Stimulated activated CD4-positive, alpha-beta T cell treated with anti-CD3 and anti-CD28 coated beads, Interleukin-4, amount 100 ng/mL, for 24 hours (primary cell): ENCODE measurements at regions not wholly inside any gene's neighbourhood (a gene's known extent, or its start where the extent isn't known, plus 50 kb on each side); places are given as distances from the start of the nearest gene placed in this dataset.
"Not testable (repeated sequence)": the region's sequence is repeated elsewhere in the genome, so short reads cannot be mapped to it uniquely, and the experiment has no call there.

ENCODE experiments used
- DNase-seq: peaks from one replicate; pipeline ENCODE4 v3.0.0-alpha.2; 2020

DNA sequence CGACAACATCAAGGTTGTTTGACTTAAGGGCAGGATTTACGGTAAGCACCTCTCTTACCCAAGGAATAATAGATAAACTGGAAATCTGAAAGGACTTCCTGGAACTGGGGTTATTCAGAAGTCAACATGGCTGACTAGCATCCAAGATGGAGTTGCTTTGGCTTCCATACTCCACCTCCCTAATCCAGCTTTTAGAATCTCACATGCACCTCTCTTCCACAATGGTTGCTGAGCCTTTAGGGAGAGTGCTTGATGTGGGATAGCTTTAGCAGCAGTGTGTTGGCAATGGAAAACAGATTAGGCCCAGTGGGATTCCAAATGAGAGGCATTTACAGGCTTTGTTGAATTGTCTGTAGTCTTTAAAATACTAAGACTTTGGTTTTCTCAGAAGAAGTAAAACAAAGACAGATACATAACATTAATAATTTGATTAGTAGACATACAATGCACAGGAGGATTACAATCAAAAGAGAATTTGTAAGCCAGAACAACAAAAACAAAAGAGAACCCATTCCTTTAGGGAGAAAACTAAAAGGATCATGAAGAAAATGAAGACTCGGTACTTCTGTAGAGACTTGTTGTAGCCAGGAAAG lies 222.0 kb downstream of the HS3ST3B1 start:
- no peak for DNase-seq

DNA sequence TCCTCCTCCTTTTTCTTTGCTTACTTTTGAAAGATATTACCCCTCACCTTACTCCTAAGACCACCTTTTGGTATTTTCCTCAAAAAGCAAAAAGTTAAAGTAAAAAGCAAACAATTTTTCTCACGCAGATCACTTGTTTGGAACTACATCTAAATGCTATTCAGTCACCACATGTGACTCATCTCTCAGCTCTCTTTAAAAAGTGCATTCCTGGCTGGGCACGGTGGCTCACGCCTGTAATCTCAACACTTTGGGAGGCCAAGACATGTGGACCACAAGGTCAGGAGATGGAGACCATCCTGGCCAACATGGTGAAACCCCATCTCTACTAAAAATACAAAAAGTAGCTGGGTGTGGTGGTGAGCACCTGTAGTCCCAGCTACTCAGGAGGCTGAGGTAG lies 218.0 kb downstream of the HS3ST3B1 start:
- not testable (repeated sequence) for DNase-seq

DNA sequence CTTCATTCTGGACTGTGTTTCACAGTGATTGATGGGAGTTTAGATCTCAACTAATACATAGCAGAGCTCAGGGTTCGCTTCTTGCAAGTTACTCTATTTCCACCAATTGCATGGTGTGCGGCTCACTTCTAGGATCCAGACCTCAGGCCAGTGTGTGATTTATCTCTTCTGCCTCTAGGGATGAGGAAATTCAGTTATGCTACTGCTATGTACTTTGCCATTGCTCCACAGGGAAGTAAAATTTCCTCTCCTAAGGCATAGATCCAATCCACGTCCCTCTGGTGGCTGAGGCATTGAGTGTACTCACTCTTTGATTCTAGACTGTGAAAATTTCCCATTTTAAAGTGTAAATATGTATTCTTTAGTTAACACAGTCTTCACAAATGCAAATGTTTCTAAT lies 214.1 kb downstream of the HS3ST3B1 start:
- no peak for DNase-seq

DNA sequence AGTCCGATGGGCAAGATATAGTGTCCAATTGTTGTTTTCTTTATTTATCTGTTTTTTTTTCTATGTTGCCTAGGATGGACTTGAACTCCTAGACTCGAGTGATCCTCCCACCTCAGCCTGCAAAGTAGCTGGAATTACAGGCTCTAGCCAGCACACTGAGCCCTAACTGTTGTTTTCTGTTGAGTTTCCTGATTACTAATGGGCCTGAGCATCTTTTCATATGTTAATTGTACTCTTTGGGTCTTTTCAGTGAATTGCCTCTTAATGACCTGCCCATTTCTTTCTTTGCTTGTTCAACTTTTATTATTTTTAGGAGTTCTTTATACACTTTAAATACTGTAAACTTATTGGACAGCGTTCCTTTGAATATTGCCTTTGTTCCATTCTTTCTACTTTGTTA lies 213.0 kb downstream of the HS3ST3B1 start:
- no peak for DNase-seq

DNA sequence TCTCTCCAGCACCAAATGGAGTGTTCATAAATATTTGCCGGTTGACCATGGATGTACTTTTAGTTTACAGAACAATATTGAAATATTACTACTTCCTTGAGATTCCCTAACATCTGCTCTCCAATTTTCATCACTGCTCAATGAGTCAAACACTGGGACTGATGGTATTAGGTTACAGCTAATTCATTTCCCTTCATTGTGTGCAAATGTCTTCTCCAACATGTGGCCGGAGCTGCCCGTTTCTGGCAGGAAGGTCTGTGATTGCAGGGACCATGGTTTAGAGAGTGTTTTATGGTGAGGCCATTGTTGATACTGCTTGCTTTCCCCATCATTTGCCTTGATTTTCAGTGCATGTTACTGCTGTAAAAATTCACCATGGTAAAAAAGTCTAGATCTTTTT lies 209.3 kb downstream of the HS3ST3B1 start:
- DNase-seq = no peak

DNA sequence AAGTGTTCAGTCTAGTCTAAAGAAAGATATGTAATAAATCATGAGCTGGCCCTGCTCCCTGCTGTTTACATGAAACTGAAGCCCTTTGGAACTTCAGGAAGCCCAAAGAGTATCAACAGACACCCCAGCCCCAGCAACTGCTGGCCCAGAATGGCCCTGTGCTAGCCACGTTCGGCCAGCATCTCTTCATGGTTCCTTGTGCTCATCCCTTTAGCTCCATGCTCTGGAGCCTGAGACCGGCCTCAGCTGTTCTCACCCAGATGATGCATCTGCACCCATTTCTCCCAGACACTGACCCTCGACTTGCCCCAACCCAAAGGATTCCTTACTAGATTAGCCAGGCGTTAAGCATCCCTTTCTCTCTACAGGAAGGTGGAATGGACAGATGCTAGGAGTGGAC lies 207.3 kb downstream of the HS3ST3B1 start:
- no peak for DNase-seq

DNA sequence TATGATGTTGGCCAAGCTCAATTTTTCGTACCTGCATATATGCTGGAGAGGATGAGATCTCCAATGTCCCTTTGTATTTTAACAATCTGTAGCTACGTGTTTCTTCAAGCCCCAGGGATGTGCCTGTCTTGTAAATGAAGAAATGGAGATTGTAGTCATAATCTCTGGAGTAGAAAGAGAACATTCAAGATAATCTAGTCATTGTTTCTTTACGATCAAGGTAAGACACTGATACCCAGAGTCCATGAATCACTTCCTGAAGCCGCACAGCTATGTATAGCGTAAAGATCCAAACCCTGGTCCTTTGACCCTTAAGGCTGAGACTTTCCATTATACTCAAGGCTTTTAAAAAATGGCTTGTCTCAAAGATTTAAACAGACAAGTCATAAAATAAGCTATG lies 205.5 kb downstream of the HS3ST3B1 start:
- no peak for DNase-seq

DNA sequence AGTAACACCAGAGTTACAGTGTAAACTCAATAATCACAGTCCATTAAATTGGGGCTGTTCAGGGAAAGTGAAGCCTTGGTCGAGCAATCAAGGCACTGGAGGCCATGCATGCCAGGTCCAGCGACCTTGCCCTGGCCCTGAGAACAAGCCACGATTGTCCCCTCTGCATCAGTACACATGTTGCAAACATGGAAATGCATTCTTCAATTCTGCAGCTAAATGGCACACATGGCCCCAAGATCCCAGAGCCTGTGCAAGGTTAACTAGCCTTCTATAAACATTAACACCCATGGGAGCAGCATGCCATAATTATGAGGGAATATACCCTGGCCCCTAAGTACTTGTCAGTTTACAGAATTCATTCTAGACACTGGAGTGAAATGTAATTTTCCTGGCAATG lies 204.7 kb downstream of the HS3ST3B1 start:
- no peak for DNase-seq

DNA sequence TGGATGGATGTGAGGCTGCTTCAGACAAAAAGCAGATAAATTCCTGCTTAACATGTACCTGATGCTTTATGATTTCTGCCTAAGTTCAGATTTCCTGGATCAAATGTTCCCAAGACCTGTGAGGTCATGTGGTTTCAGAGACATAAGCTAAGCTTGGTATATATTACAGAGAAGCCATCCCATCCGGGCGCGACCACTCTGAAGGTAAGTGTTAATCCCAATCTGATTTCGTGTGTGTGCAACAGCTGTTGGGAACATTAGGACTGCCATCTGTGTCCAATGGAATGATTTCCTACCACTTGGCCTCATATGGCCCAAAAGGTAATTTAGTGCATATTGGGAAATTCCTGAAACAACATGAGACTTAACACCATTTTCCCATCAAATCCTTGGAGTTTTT lies 199.1 kb downstream of the HS3ST3B1 start:
- no peak for DNase-seq

DNA sequence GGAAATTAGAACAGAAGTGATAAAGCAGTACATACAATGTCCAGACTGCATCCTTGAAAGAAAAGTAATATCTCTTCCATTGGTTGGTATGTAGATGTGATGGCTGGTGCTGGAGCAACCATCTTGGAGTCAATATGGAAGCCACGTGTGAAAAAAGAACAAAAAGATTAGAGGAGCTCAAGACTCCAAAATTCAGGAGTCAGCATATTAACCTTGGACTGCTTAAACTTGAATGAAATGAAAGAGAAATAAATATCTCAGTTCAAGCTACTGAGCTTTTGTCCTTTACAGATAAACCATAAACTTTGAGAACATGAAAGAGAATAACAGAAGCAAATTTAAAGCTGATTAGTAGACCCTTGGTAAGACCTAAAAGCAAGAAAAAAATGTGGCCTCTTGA lies 197.9 kb downstream of the HS3ST3B1 start:
- no peak for DNase-seq

DNA sequence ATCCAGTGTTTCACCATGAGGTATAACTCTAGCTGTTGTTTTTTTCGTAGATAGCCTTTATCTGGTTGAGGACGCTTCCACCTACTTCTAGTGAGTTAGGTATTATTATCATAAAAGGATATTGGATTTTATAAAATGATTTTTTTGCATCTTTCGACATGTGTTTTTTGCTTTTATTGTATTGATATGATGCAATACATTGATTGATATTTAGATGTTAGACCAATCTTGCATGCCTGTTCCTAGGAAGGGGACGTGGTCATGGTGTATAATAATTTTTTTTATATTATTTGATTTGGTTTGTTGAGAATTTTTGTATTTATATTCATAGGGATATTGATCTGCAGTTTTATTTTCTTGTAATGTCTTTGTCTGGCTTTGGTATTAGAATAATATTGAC lies 193.3 kb downstream of the HS3ST3B1 start:
- DNase-seq = no peak

DNA sequence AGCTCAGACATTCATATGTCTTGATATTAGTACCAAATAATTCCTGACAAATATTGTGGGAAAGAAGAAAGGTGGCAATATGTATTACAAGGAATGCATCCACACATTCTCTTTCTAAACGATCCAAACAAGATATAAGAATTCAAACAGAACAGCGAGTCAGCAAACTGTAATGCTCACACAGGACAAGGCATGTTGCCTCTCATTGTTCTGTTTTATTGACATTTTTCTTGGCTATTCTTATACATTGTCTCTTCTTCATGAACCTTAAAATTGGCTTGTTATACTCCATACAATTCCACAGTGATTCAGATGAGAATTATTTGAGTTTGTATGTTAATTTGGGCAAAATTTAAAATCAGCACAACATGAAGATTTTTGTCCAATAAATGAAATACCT lies 189.1 kb downstream of the HS3ST3B1 start:
- DNase-seq = no peak

DNA sequence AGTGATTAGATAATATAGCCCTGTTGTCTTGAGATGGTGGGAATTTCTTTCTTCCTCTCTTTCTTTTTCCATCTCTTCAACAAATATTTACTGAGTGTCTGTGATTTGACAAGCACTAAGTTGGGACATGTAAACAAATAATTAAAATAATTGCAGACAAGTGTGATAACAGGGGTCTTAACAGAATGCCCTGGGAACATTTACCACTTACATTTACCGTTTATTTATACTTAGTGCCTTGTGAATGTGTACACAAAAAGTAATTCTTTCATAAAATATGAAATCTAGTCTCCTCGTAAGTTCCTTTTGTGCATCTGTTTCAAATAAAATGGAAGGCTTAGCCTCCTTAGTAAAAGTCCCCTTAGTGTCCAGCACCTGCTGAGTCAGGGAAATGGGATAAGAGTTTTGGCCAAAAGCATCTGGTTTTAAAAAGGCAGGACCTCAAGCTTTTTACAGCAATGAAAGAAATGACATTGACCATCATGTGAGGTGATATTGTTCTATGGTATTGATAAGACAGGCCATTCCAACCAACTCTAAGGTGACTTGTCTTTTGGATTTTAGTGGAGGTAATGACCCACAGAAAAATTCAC lies 188.2 kb downstream of the HS3ST3B1 start:
- DNase-seq = no peak

DNA sequence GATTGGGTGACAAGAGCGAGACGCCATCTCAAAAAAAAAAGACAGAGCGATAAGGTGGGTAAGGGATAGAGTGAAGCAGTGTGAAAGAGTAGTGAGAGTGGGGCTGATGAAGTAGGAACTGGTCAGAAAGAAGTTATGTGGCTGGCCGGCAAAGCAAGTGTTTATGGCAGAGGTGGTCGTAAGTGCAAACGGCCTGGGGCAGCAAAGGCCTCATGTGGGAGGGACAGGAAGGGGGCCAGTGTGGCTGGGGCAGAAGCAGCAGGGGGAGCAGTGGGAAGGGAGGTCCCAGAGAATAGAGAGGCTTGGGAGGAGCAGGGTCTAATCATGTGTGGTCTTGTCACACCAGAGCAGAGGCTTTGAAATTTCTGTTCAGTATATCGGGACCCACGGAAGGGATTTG lies 186.2 kb downstream of the HS3ST3B1 start:
- no peak for DNase-seq

DNA sequence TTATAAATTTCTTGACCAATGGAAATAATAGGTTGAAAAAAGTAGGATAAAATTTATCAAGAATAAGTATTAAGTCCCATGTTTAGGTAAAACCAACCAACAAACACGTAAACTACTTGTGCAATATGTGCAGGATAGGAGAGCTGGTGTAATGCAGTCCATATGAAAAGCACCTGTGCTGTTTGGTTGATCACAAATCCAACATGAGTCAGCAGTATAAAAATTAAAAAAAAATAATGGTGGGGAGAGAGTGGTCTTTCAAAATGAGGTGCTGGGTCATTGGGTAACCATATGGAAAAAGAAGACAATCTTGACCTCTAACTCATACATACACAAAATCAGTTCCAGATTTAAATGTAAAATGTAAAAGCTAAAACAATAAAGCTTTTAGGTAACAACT lies 181.8 kb downstream of the HS3ST3B1 start:
- DNase-seq = no peak

DNA sequence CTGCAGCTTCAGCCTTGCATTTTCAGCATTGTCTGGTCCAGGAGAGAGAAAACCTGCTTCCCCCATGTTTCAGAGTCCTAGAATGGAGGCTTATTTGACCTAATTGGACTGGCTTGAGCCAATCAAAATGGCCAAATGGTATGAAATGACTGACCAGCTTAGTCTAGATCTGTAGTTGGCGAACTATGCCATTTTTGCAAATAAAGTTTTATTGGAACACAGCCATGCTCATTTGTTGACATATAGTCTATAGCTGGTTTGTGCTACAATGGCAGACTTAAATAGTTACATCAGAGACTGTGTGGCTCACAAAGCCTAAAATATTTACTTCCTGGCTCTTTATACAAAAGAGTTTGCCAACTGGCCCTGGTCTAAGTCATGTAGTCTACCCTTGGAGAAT lies 180.8 kb downstream of the HS3ST3B1 start:
- DNase-seq = no peak

DNA sequence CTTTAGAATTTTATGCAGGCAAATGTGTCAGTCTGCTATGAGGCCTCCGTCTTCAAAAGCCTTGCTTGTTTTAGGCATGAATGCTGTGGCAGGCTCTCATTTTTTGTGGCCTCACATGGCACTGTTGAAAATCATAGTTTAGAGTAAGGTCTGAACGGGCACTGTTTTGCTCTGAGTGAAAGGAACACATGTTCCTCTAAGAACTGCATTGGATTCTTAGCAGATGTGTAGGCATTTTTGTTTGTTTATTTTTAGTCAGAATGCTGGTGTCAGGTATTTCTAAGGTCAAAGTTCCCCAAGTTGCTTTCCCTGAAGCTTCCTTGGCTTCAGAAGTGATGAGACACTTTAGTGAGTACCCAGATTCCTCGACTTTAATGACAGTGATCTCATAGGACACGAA lies 173.7 kb downstream of the HS3ST3B1 start:
- no peak for DNase-seq

DNA sequence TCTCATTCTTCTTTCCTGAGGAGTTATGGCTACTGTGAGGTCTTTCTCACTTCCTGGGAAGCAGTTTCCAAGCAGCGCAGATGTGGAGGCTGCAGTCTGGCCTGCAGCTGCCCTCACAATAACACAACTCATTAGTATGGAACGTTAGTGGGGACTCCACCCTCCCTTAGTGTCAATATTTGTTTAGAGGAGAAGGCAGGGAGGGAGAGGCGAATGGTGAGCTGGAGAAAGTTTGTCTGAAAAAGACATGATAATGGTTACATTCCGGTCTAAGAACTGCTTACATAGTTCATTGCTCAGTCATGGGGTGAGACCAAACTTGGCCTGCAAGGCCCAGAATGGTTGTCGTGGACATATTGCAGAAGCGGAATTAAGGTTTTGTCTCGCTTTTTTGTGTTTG lies 170.2 kb downstream of the HS3ST3B1 start:
- DNase-seq = no peak

DNA sequence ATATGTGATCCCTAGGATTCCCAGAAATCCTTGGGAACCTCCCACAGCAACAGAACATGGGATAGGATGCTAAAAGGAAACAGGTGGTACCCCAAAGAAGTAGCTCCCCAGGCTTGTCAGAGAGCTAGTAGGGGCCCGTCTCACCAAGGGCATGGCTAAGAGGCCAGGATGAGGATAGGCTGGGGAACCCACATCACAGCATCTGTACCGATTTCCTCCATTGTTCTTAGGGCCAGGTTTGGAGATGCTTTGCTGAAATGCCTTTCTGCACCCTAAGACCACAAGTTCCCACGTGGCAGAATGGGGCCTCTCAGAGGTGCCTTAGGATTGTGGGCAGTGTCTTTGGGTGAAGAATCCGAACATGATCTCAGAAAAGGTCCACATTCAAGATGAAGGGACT lies 169.5 kb downstream of the HS3ST3B1 start:
- DNase-seq = no peak

DNA sequence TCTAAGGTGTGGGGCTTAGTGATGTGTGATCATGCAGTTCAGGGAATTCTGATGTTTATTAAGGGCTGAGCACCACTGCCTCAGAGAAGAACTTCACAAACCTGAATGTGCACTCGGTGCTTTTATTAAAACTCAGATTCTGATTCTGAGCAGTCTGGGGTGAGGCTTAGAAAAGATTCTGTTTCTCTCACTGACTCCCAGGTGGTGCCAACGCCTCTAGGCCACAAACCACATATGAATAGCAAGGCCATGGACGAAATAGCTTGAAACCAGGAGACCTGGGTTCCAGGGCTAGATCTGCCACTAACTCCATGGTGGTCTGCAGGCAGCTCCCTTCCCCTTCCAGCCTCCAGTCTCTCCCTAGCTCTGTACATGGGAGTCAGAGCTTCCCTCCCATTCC lies 169.1 kb downstream of the HS3ST3B1 start:
- DNase-seq = no peak

DNA sequence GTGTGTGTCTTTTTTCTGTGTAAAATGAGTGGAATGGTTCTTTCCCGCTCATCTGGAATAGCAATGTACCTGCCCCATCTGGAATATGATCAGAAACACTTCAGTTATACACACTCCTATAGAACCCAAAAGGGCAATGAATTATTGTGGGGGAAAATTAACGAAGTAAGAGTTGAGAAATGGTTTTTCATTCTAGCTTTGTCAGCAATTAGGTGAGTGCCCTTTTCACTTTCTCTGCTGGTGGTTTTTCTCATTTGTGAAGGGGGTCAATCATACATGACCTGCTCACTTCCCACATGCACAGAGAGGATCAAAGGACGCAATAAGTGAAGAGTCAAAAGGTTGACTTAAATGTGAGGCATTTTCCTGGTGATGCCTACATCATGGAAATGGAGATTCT lies 168.0 kb downstream of the HS3ST3B1 start:
- no peak for DNase-seq

DNA sequence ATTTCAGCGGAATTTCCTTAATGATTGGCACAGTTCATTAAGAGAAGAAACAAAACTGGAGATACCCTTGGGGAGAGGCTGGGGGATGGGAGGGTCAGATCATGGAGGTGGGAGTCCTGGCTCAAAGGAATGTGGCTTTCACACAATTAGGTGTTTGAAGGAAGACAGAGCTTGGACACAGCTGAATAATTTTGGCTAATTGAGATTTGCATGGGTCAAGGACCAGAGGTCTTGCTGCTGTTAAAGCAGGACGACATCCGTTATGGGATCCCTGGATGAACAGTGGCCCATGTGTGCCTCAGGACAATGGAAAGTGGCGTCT lies 160.3 kb downstream of the HS3ST3B1 start:
- DNase-seq = no peak

DNA sequence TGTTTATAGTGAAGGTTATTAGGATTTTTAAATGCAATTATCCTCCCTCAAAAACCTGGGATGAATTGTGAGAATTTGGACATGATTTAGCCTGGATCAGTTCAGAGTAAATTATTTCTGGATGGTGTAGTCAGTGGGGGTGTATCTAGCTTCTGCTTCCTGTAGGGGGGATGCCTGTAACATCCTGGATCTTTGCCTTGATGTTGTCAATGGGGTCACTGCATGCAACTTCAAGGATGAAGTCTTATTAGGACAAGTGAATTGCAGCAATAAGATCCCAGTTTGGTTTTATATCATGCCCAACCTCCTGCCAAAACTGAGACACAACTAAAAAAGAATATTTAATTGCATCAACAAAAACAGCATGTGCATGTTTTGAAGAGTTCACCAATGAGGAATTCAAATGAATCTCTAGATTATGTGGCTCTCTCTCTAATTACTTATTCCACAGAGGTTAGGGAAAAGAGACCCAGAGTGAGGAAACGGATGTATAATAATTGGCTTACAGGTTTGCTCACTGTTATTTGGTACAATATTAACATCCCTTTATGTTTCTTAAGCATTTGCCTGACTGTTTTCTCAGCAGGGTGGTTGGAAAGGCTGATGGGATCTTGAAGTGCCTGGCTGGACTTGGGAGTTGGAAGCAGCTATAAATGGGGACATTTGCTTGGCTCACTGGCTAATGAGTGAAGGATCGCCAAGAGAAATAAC lies 159.8 kb downstream of the HS3ST3B1 start:
- DNase-seq = no peak

DNA sequence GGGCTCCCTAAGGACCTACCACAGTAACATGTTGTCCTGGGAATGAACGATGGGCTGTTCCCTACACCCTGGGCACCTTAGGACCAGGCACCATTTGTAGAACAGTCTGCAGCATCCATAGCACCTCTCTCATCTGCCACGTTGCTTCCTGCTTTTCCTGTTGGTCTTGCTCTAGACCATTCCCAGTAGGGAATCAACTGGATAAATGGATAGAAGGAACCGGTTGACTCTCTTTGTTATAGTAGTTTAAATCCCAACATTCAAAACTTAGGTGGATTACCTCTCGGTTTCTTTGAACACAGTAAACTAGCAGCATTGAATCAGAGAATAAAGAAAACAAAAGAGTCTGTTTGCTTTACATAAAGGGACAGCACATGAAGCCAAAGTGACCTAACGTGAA lies 159.1 kb downstream of the HS3ST3B1 start:
- DNase-seq = no peak

DNA sequence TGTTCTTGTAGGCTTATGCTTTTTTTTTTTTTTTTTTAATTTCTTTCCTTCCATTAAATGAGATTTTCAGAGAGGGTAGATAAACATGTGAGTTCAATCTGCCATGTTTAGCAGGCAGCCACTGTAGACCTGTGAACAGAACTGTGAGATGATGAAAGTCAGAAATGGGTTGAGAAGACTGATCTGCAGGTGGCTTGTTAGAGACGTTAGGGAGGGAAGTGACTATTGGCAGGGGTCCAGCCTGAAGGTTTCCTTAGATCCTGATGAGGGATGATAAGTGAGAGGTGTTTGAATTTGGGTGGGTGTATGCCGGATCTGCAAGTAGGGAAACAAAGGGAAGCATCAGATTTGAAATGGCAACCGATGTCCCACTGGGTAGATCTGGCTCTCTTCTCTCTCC lies 157.8 kb downstream of the HS3ST3B1 start:
- no peak for DNase-seq
